ENCODE measurements at regions not wholly inside any gene's neighbourhood (a gene's known extent, or its start where the extent isn't known, plus 50 kb on each side); places are given as distances from the start of the nearest gene placed in this dataset.
"Not testable (repeated sequence)": the region's sequence is repeated elsewhere in the genome, so short reads cannot be mapped to it uniquely, and the experiment has no call there.

GRCh38 chr1:110260194-110260593, 50.1 kb downstream of the KCNC4 start:
- Histone ChIP-seq H3K4me3 (ENCODE audit: low read depth, low read length) (no peak overlapping the region), H2AFZ (ENCODE audit: low read length, unreplicated experiment) (no peak overlapping the region), H3K36me3 (ENCODE audit: insufficient read depth, low read length) (no peaks in the 10 kb centered on the region), H3K79me2 (ENCODE audit: control insufficient read depth, insufficient read depth, low read length, unreplicated experiment) (no peaks in the 10 kb centered on the region), H3K27me3 (ENCODE audit: insufficient read depth, low read length) (peaks cover 63% of the 10 kb centered on the region), H3K27ac (ENCODE audit: low read depth, low read length) (no peak overlapping the region), H3K4me1 (ENCODE audit: control insufficient read depth, insufficient read depth, low read length, unreplicated experiment) (peaks cover 3% of the 10 kb centered on the region)

GRCh38 chr1:110262296-110262695, 52.2 kb downstream of the KCNC4 start:
- H3K36me3 ChIP-seq (ENCODE audit: insufficient read depth, low read length) = no peaks in the 10 kb centered on the region

GRCh38 chr1:110262846-110263631, 52.9 kb downstream of the KCNC4 start:
- H3K27me3 ChIP-seq (ENCODE audit: insufficient read depth, low read length) = peaks cover 56% of the 10 kb centered on the region
- H3K4me3 ChIP-seq (ENCODE audit: low read depth, low read length) = no peak overlapping the region
- no peaks in the 10 kb centered on the region for H3K36me3 ChIP-seq (ENCODE audit: insufficient read depth, low read length)
- H3K27ac ChIP-seq (ENCODE audit: low read depth, low read length) = no peak overlapping the region
- H3K79me2 ChIP-seq (ENCODE audit: control insufficient read depth, insufficient read depth, low read length, unreplicated experiment) = no peaks in the 10 kb centered on the region
- no peak overlapping the region for H2AFZ ChIP-seq (ENCODE audit: low read length, unreplicated experiment)
- H3K4me1 ChIP-seq (ENCODE audit: control insufficient read depth, insufficient read depth, low read length, unreplicated experiment) = peaks cover 3% of the 10 kb centered on the region

More at GRCh38 chr1:110262296-110262695, 52.2 kb downstream of the KCNC4 start:
- Histone ChIP-seq H3K79me2 (ENCODE audit: control insufficient read depth, insufficient read depth, low read length, unreplicated experiment) (no peaks in the 10 kb centered on the region), H3K27ac (ENCODE audit: low read depth, low read length) (no peak overlapping the region), H3K27me3 (ENCODE audit: insufficient read depth, low read length) (peaks cover 60% of the 10 kb centered on the region), H3K4me3 (ENCODE audit: low read depth, low read length) (no peak overlapping the region), H3K4me1 (ENCODE audit: control insufficient read depth, insufficient read depth, low read length, unreplicated experiment) (peaks cover 3% of the 10 kb centered on the region), H2AFZ (ENCODE audit: low read length, unreplicated experiment) (no peak overlapping the region)

GRCh38 chr1:110264430-110264829, 54.3 kb downstream of the KCNC4 start:
- H3K4me3 ChIP-seq (ENCODE audit: low read depth, low read length) = no peak overlapping the region
- no peaks in the 10 kb centered on the region for H3K4me1 ChIP-seq (ENCODE audit: control insufficient read depth, insufficient read depth, low read length, unreplicated experiment)
- H3K27me3 ChIP-seq (ENCODE audit: insufficient read depth, low read length) = peaks cover 57% of the 10 kb centered on the region
- H3K36me3 ChIP-seq (ENCODE audit: insufficient read depth, low read length) = no peaks in the 10 kb centered on the region
- no peak overlapping the region for H2AFZ ChIP-seq (ENCODE audit: low read length, unreplicated experiment)
- no peaks in the 10 kb centered on the region for H3K79me2 ChIP-seq (ENCODE audit: control insufficient read depth, insufficient read depth, low read length, unreplicated experiment)
- H3K27ac ChIP-seq (ENCODE audit: low read depth, low read length) = no peak overlapping the region

GRCh38 chr1:110265186-110265585, 55.1 kb downstream of the KCNC4 start:
- H3K79me2 ChIP-seq (ENCODE audit: control insufficient read depth, insufficient read depth, low read length, unreplicated experiment) = no peaks in the 10 kb centered on the region
- H2AFZ ChIP-seq (ENCODE audit: low read length, unreplicated experiment) = no peak overlapping the region
- peaks cover 55% of the 10 kb centered on the region for H3K27me3 ChIP-seq (ENCODE audit: insufficient read depth, low read length)
- no peak overlapping the region for H3K27ac ChIP-seq (ENCODE audit: low read depth, low read length)
- H3K36me3 ChIP-seq (ENCODE audit: insufficient read depth, low read length) = no peaks in the 10 kb centered on the region
- H3K4me1 ChIP-seq (ENCODE audit: control insufficient read depth, insufficient read depth, low read length, unreplicated experiment) = no peaks in the 10 kb centered on the region
- H3K4me3 ChIP-seq (ENCODE audit: low read depth, low read length) = no peak overlapping the region

GRCh38 chr1:110266834-110267233, 56.7 kb downstream of the KCNC4 start:
- Histone ChIP-seq H3K4me1 (ENCODE audit: control insufficient read depth, insufficient read depth, low read length, unreplicated experiment) (no peaks in the 10 kb centered on the region), H3K79me2 (ENCODE audit: control insufficient read depth, insufficient read depth, low read length, unreplicated experiment) (no peaks in the 10 kb centered on the region), H2AFZ (ENCODE audit: low read length, unreplicated experiment) (no peak overlapping the region), H3K36me3 (ENCODE audit: insufficient read depth, low read length) (no peaks in the 10 kb centered on the region), H3K27me3 (ENCODE audit: insufficient read depth, low read length) (peaks cover 61% of the 10 kb centered on the region), H3K4me3 (ENCODE audit: low read depth, low read length) (no peak overlapping the region), H3K27ac (ENCODE audit: low read depth, low read length) (no peak overlapping the region)

GRCh38 chr1:110267260-110267659, 57.1 kb downstream of the KCNC4 start:
- no peak overlapping the region for H3K4me3 ChIP-seq (ENCODE audit: low read depth, low read length)
- no peaks in the 10 kb centered on the region for H3K79me2 ChIP-seq (ENCODE audit: control insufficient read depth, insufficient read depth, low read length, unreplicated experiment)
- no peaks in the 10 kb centered on the region for H3K36me3 ChIP-seq (ENCODE audit: insufficient read depth, low read length)
- no peaks in the 10 kb centered on the region for H3K4me1 ChIP-seq (ENCODE audit: control insufficient read depth, insufficient read depth, low read length, unreplicated experiment)
- peaks cover 64% of the 10 kb centered on the region for H3K27me3 ChIP-seq (ENCODE audit: insufficient read depth, low read length)
- H3K27ac ChIP-seq (ENCODE audit: low read depth, low read length) = no peak overlapping the region
- H2AFZ ChIP-seq (ENCODE audit: low read length, unreplicated experiment) = no peak overlapping the region

GRCh38 chr1:110272045-110272444, 61.9 kb downstream of the KCNC4 start:
- H3K27me3 ChIP-seq (ENCODE audit: insufficient read depth, low read length) = peaks cover 72% of the 10 kb centered on the region

GRCh38 chr1:110273832-110274231, 63.7 kb downstream of the KCNC4 start:
- peaks cover 87% of the 10 kb centered on the region for H3K27me3 ChIP-seq (ENCODE audit: insufficient read depth, low read length)
- not testable (repeated sequence) for H3K27ac ChIP-seq (ENCODE audit: low read depth, low read length); H3K36me3 ChIP-seq (ENCODE audit: insufficient read depth, low read length); H2AFZ ChIP-seq (ENCODE audit: low read length, unreplicated experiment); H3K79me2 ChIP-seq (ENCODE audit: control insufficient read depth, insufficient read depth, low read length, unreplicated experiment); H3K4me3 ChIP-seq (ENCODE audit: low read depth, low read length); H3K4me1 ChIP-seq (ENCODE audit: control insufficient read depth, insufficient read depth, low read length, unreplicated experiment)

More at GRCh38 chr1:110272045-110272444, 61.9 kb downstream of the KCNC4 start:
- Histone ChIP-seq H3K36me3 (ENCODE audit: insufficient read depth, low read length) (no peaks in the 10 kb centered on the region), H3K4me3 (ENCODE audit: low read depth, low read length) (no peak overlapping the region), H3K27ac (ENCODE audit: low read depth, low read length) (no peak overlapping the region), H2AFZ (ENCODE audit: low read length, unreplicated experiment) (no peak overlapping the region), H3K79me2 (ENCODE audit: control insufficient read depth, insufficient read depth, low read length, unreplicated experiment) (no peaks in the 10 kb centered on the region), H3K4me1 (ENCODE audit: control insufficient read depth, insufficient read depth, low read length, unreplicated experiment) (no peaks in the 10 kb centered on the region)

GRCh38 chr1:110280126-110280525, 59.1 kb upstream of the RBM15 start:
- no peaks in the 10 kb centered on the region for H3K79me2 ChIP-seq (ENCODE audit: control insufficient read depth, insufficient read depth, low read length, unreplicated experiment)
- H3K4me3 ChIP-seq (ENCODE audit: low read depth, low read length) = no peak overlapping the region
- no peak overlapping the region for H3K27ac ChIP-seq (ENCODE audit: low read depth, low read length)
- H2AFZ ChIP-seq (ENCODE audit: low read length, unreplicated experiment) = no peak overlapping the region
- no peaks in the 10 kb centered on the region for H3K4me1 ChIP-seq (ENCODE audit: control insufficient read depth, insufficient read depth, low read length, unreplicated experiment)
- no peaks in the 10 kb centered on the region for H3K36me3 ChIP-seq (ENCODE audit: insufficient read depth, low read length)
- H3K27me3 ChIP-seq (ENCODE audit: insufficient read depth, low read length) = peaks cover 38% of the 10 kb centered on the region

- Histone ChIP-seq H2AFZ (ENCODE audit: low read length, unreplicated experiment) (no peak overlapping the region), H3K79me2 (ENCODE audit: control insufficient read depth, insufficient read depth, low read length, unreplicated experiment) (no peaks in the 10 kb centered on the region), H3K36me3 (ENCODE audit: insufficient read depth, low read length) (no peaks in the 10 kb centered on the region), H3K4me1 (ENCODE audit: control insufficient read depth, insufficient read depth, low read length, unreplicated experiment) (no peaks in the 10 kb centered on the region), H3K27me3 (ENCODE audit: insufficient read depth, low read length) (peaks cover 34% of the 10 kb centered on the region), H3K27ac (ENCODE audit: low read depth, low read length) (no peak overlapping the region), H3K4me3 (ENCODE audit: low read depth, low read length) (no peak overlapping the region)
Observed at GRCh38 chr1:110280804-110281203, 58.4 kb upstream of the RBM15 start.

Data from ACC112 (cell line).